ENCODE measurements at regions not wholly inside any gene's neighbourhood (a gene's known extent, or its start where the extent isn't known, plus 50 kb on each side); places are given as distances from the start of the nearest gene placed in this dataset.

GRCh38 chr1:233459470-233459945 lies 132.0 kb downstream of the MAP3K21 start:
- POLR2A ChIA-PET: no interaction called here
- BruUV-seq (replicated peaks): no TSS peak
- TF ChIP-seq ZNF511 (CRISPR knock-in tag; IDR thresholded peaks at IDR 0.05) (no peak), HDAC3 (IDR thresholded peaks at IDR 0.05; ENCODE audit: borderline replicate concordance, partially characterized antibody) (no peak), ZNF830 (CRISPR knock-in tag; IDR thresholded peaks at IDR 0.05) (no peak), PBX2 (CRISPR knock-in tag; IDR thresholded peaks at IDR 0.05; ENCODE audit: low read depth) (no peak), PBX2 (tag; conservative IDR thresholded peaks at IDR 0.05; ENCODE audit: low read depth) (no peak), HNRNPH1 (optimal IDR thresholded peaks at IDR 0.05; ENCODE audit: low read depth, low read length) (no peak), FUS (optimal IDR thresholded peaks at IDR 0.05; ENCODE audit: low read depth, low read length) (no peak), SIX5 (IDR thresholded peaks at IDR 0.05; ENCODE audit: borderline replicate concordance in 1 of 2, insufficient read depth in 1 of 2, low read depth in 1 of 2, low read length in 2 of 2) (no peak), POLR2B (IDR thresholded peaks at IDR 0.05; ENCODE audit: low read depth, partially characterized antibody) (no peak), ZNF592 (IDR thresholded peaks at IDR 0.05) (no peak), CXXC5 (CRISPR knock-in tag; IDR thresholded peaks at IDR 0.05) (no peak), ARID1B (IDR thresholded peaks at IDR 0.05) (no peak), ATF1 (CRISPR knock-in tag; IDR thresholded peaks at IDR 0.05) (no peak), ATF1 (tag; IDR thresholded peaks at IDR 0.05) (no peak), RAD21 (CRISPR knock-in tag; conservative IDR thresholded peaks at IDR 0.05 in 1 of 2, IDR thresholded peaks at IDR 0.05 in 1 of 2) (no peak)
- 40% methylated on average over 1 of the region's 1 CpG for WGBS (ENCODE audit: insufficient coverage, low coverage, missing lambda C conversion rate)
- no peak for FAIRE-seq
- Histone ChIP-seq H3K4me1 (replicated peaks in 1 of 2; ENCODE audit: control insufficient read depth in 2 of 2, insufficient read depth in 2 of 2, low read length in 2 of 2) (no peaks in the 10 kb centered on the region), H3K27me3 (ENCODE audit: control insufficient read depth in 2 of 2, insufficient read depth in 2 of 2, low read length in 2 of 2) (peaks cover 0 to 10% of the 10 kb centered on the region in 2 experiments; a peak in 2 of 5 replicates), H3K27ac (ENCODE audit: extremely low read depth, low read depth, low read length) (no peak overlapping the region), H3K36me3 (ENCODE audit: control insufficient read depth, insufficient read depth, low read length) (no peaks in the 10 kb centered on the region), H2AFZ (ENCODE audit: low read depth, low read length) (no peak overlapping the region; the same call in 1 of the 2 replicates), H3K79me2 (ENCODE audit: control insufficient read depth, insufficient read depth, low read length) (no peaks in the 10 kb centered on the region), H3K4me2 (ENCODE audit: insufficient read depth, low read length) (no peak overlapping the region), H3K9me3 (replicated peaks; ENCODE audit: control insufficient read depth, insufficient read depth, low read depth, low read length) (no peaks in the 10 kb centered on the region), H4K20me1 (replicated peaks; ENCODE audit: control insufficient read depth, insufficient read depth, low read length) (no peaks in the 10 kb centered on the region), H3K9ac (ENCODE audit: insufficient read depth in 1 of 2, low read depth in 2 of 2, low read length in 2 of 2) (no peak overlapping the region), H3K4me3 (no peak overlapping the region), H3K9me1 (ENCODE audit: control insufficient read depth, insufficient read depth, low read length) (no peaks in the 10 kb centered on the region)
- CTCF ChIA-PET (ENCODE audit: low intra/inter-chr PET ratio): no interaction called here
- intact Hi-C loops (cut with micrococcal nuclease): no loop called here
- DNase-seq (ENCODE audit: extremely low read depth in 1 of 4, low spot score in 3 of 4): no peak
- in situ Hi-C loops (cut with MboI): no loop called here
- ATAC-seq: no peak
